Esophagus muscularis mucosa (tissue), 4 donors: ENCODE measurements at regions not wholly inside any gene's neighbourhood (a gene's known extent, or its start where the extent isn't known, plus 50 kb on each side); places are given as distances from the start of the nearest gene placed in this dataset.

Source experiments
- CTCF ChIP-seq, 3 experiments: fragments of 200-600 bp in 2 of 3; fragments of 450-650 bp in 1 of 3; sonication (generic) in 2 of 3; IDR thresholded peaks; one replicate each; pipeline ENCODE4 v1.5.1; 2017 to 2019; ENCODE audit warnings: antibody characterized with exemption in 3 of 3, mild to moderate bottlenecking in 2 of 3, moderate library complexity in 1 of 3
- EP300 ChIP-seq: sonication (generic); formaldehyde crosslinking; IDR thresholded peaks from one replicate; pipeline ENCODE4 v1.6.1; 2017; ENCODE audit warnings: antibody characterized with exemption
- POLR2A ChIP-seq: fragments of 450-650 bp; IDR thresholded peaks from one replicate; pipeline ENCODE4 v1.6.1; 2017; ENCODE audit warnings: antibody characterized with exemption, moderate library complexity, mild to moderate bottlenecking, low read depth

- TF ChIP-seq CTCF (IDR thresholded peaks at IDR 0.05) (no peak), POLR2A (no peak), EP300 (no peak)
Measured at GRCh38 chr16:64762211-64762610, 359.7 kb downstream of the CDH11 start.
